ENCODE measurements at regions not wholly inside any gene's neighbourhood (a gene's known extent, or its start where the extent isn't known, plus 50 kb on each side); places are given as distances from the start of the nearest gene placed in this dataset.

GRCh38 chr5:21574438-21574837 lies 1278.7 kb downstream of the CDH12 start:
- ChIA-PET CTCF (no interaction called here), POLR2A (no interaction called here)
- H3K36me3 ChIP-seq (ENCODE audit: control insufficient read depth in 2 of 2, insufficient read depth in 1 of 2, low read length in 2 of 2), result no peaks in the 10 kb centered on the region
- no peak for TF ChIP-seq ZNF148 (tag by site-specific recombination; IDR thresholded peaks at IDR 0.05; ENCODE audit: borderline replicate concordance)
- TF ChIP-seq HOXD13 (CRISPR knock-in tag; IDR thresholded peaks at IDR 0.05; ENCODE audit: borderline replicate concordance), result no peak
- TF ChIP-seq ZBTB20 (tag by site-specific recombination; IDR thresholded peaks at IDR 0.05), result no peak
- TF ChIP-seq, protein P1, sequence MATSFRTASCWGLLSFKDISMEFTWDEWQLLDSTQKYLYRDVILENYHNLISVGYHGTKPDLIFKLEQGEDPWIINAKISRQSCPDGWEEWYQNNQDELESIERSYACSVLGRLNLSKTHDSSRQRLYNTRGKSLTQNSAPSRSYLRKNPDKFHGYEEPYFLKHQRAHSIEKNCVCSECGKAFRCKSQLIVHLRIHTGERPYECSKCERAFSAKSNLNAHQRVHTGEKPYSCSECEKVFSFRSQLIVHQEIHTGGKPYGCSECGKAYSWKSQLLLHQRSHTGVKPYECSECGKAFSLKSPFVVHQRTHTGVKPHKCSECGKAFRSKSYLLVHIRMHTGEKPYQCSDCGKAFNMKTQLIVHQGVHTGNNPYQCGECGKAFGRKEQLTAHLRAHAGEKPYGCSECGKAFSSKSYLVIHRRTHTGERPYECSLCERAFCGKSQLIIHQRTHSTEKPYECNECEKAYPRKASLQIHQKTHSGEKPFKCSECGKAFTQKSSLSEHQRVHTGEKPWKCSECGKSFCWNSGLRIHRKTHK (tag by site-specific recombination; IDR thresholded peaks at IDR 0.05), result no peak
- no peak for TF ChIP-seq ZNF792 (tag by site-specific recombination; IDR thresholded peaks at IDR 0.05)
- TF ChIP-seq, protein P2, sequence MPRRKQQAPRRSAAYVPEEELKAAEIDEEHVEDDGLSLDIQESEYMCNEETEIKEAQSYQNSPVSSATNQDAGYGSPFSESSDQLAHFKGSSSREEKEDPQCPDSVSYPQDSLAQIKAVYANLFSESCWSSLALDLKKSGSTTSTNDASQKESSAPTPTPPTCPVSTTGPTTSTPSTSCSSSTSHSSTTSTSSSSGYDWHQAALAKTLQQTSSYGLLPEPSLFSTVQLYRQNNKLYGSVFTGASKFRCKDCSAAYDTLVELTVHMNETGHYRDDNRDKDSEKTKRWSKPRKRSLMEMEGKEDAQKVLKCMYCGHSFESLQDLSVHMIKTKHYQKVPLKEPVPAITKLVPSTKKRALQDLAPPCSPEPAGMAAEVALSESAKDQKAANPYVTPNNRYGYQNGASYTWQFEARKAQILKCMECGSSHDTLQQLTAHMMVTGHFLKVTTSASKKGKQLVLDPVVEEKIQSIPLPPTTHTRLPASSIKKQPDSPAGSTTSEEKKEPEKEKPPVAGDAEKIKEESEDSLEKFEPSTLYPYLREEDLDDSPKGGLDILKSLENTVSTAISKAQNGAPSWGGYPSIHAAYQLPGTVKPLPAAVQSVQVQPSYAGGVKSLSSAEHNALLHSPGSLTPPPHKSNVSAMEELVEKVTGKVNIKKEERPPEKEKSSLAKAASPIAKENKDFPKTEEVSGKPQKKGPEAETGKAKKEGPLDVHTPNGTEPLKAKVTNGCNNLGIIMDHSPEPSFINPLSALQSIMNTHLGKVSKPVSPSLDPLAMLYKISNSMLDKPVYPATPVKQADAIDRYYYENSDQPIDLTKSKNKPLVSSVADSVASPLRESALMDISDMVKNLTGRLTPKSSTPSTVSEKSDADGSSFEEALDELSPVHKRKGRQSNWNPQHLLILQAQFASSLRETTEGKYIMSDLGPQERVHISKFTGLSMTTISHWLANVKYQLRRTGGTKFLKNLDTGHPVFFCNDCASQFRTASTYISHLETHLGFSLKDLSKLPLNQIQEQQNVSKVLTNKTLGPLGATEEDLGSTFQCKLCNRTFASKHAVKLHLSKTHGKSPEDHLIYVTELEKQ (tag by site-specific recombination; IDR thresholded peaks at IDR 0.05; ENCODE audit: borderline replicate concordance), result no peak
- no peak for TF ChIP-seq ZNF660 (tag by site-specific recombination; IDR thresholded peaks at IDR 0.05)
- TF ChIP-seq ZNF488 (tag by site-specific recombination; IDR thresholded peaks at IDR 0.05), result no peak
- no peak for TF ChIP-seq ZNF571 (tag by site-specific recombination; IDR thresholded peaks at IDR 0.05)
- no peak for TF ChIP-seq ZNF561 (tag by site-specific recombination; IDR thresholded peaks at IDR 0.05; ENCODE audit: borderline replicate concordance)
- TF ChIP-seq ZNF292 (tag by site-specific recombination; IDR thresholded peaks at IDR 0.05; ENCODE audit: borderline replicate concordance, low read depth), result no peak
- no peak for TF ChIP-seq ZNF174 (tag by site-specific recombination; IDR thresholded peaks at IDR 0.05)
- no peak for TF ChIP-seq ZNF549 (tag by site-specific recombination; IDR thresholded peaks at IDR 0.05)
- no peak for TF ChIP-seq ZBTB11 (tag by site-specific recombination; conservative IDR thresholded peaks at IDR 0.05; ENCODE audit: low read depth)
- no peak for TF ChIP-seq ZNF521 (tag by site-specific recombination; IDR thresholded peaks at IDR 0.05)
- H3K9me3 ChIP-seq (ENCODE audit: control insufficient read depth, insufficient read depth, low read depth, low read length), result no peaks in the 10 kb centered on the region
- H3K4me1 ChIP-seq (ENCODE audit: control insufficient read depth, insufficient read depth, low read length), result no peaks in the 10 kb centered on the region
- no peak overlapping the region for H3K27ac ChIP-seq (ENCODE audit: extremely low read depth, low read depth, low read length)
- H3K4me3 ChIP-seq (ENCODE audit: low read depth, low read length), result no peak overlapping the region
